ENCODE measurements at regions not wholly inside any gene's neighbourhood (a gene's known extent, or its start where the extent isn't known, plus 50 kb on each side); places are given as distances from the start of the nearest gene placed in this dataset.

DNA sequence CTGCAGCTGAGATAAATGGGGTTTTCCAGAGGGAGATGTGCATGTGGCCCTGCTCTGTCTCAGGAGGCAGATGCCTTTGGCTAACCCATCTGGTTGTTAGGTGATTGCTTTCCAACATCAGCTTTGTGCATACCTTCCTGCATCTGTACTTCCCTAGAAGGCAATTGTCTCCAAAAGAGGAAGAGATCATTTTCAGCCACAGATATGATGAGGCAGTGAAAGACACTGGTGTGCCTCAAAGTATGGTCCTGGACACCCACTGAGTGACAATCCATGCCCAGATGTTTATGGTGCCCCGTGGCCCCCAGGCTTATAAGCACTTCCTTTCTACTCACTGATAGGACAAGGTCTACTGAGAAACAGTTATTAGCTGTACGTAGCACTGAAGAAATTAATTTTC lies 117.5 kb upstream of the NR2F2 start:
- H3K4me3 Mint-ChIP-seq = no peak overlapping the region
- ATAC-seq = no peak
- Histone ChIP-seq H2AFZ (no peak overlapping the region), H3F3A (replicated peaks; ENCODE audit: low read depth) (no peaks in the 10 kb centered on the region), H3K4me3 (no peak overlapping the region), H3K36me3 (ENCODE audit: insufficient read depth) (no peaks in the 10 kb centered on the region), H3K4me1 (ENCODE audit: insufficient read depth) (no peaks in the 10 kb centered on the region), H4K20me1 (replicated peaks; ENCODE audit: insufficient read depth) (no peaks in the 10 kb centered on the region), H3K27ac (ENCODE audit: low read depth) (no peak overlapping the region), H3K27me3 (ENCODE audit: insufficient read depth) (no peaks in the 10 kb centered on the region), H3K4me2 (no peak overlapping the region), H3K79me2 (replicated peaks; ENCODE audit: insufficient read depth) (no peaks in the 10 kb centered on the region), H3K9me2 (ENCODE audit: insufficient read depth) (peaks cover 4% of the 10 kb centered on the region)
- H3K27ac Mint-ChIP-seq = no peak overlapping the region
- H3K4me1 Mint-ChIP-seq = no peaks in the 10 kb centered on the region; the same call in 2 of the 3 replicates
- TF ChIP-seq, protein P1, sequence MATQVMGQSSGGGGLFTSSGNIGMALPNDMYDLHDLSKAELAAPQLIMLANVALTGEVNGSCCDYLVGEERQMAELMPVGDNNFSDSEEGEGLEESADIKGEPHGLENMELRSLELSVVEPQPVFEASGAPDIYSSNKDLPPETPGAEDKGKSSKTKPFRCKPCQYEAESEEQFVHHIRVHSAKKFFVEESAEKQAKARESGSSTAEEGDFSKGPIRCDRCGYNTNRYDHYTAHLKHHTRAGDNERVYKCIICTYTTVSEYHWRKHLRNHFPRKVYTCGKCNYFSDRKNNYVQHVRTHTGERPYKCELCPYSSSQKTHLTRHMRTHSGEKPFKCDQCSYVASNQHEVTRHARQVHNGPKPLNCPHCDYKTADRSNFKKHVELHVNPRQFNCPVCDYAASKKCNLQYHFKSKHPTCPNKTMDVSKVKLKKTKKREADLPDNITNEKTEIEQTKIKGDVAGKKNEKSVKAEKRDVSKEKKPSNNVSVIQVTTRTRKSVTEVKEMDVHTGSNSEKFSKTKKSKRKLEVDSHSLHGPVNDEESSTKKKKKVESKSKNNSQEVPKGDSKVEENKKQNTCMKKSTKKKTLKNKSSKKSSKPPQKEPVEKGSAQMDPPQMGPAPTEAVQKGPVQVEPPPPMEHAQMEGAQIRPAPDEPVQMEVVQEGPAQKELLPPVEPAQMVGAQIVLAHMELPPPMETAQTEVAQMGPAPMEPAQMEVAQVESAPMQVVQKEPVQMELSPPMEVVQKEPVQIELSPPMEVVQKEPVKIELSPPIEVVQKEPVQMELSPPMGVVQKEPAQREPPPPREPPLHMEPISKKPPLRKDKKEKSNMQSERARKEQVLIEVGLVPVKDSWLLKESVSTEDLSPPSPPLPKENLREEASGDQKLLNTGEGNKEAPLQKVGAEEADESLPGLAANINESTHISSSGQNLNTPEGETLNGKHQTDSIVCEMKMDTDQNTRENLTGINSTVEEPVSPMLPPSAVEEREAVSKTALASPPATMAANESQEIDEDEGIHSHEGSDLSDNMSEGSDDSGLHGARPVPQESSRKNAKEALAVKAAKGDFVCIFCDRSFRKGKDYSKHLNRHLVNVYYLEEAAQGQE (IDR thresholded peaks at IDR 0.05; ENCODE audit: unreplicated experiment) = no peak
- TF ChIP-seq, protein P2, sequence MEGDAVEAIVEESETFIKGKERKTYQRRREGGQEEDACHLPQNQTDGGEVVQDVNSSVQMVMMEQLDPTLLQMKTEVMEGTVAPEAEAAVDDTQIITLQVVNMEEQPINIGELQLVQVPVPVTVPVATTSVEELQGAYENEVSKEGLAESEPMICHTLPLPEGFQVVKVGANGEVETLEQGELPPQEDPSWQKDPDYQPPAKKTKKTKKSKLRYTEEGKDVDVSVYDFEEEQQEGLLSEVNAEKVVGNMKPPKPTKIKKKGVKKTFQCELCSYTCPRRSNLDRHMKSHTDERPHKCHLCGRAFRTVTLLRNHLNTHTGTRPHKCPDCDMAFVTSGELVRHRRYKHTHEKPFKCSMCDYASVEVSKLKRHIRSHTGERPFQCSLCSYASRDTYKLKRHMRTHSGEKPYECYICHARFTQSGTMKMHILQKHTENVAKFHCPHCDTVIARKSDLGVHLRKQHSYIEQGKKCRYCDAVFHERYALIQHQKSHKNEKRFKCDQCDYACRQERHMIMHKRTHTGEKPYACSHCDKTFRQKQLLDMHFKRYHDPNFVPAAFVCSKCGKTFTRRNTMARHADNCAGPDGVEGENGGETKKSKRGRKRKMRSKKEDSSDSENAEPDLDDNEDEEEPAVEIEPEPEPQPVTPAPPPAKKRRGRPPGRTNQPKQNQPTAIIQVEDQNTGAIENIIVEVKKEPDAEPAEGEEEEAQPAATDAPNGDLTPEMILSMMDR (conservative IDR thresholded peaks at IDR 0.05; ENCODE audit: low read depth in 2 of 2) = no peak
- TF ChIP-seq, protein P3, sequence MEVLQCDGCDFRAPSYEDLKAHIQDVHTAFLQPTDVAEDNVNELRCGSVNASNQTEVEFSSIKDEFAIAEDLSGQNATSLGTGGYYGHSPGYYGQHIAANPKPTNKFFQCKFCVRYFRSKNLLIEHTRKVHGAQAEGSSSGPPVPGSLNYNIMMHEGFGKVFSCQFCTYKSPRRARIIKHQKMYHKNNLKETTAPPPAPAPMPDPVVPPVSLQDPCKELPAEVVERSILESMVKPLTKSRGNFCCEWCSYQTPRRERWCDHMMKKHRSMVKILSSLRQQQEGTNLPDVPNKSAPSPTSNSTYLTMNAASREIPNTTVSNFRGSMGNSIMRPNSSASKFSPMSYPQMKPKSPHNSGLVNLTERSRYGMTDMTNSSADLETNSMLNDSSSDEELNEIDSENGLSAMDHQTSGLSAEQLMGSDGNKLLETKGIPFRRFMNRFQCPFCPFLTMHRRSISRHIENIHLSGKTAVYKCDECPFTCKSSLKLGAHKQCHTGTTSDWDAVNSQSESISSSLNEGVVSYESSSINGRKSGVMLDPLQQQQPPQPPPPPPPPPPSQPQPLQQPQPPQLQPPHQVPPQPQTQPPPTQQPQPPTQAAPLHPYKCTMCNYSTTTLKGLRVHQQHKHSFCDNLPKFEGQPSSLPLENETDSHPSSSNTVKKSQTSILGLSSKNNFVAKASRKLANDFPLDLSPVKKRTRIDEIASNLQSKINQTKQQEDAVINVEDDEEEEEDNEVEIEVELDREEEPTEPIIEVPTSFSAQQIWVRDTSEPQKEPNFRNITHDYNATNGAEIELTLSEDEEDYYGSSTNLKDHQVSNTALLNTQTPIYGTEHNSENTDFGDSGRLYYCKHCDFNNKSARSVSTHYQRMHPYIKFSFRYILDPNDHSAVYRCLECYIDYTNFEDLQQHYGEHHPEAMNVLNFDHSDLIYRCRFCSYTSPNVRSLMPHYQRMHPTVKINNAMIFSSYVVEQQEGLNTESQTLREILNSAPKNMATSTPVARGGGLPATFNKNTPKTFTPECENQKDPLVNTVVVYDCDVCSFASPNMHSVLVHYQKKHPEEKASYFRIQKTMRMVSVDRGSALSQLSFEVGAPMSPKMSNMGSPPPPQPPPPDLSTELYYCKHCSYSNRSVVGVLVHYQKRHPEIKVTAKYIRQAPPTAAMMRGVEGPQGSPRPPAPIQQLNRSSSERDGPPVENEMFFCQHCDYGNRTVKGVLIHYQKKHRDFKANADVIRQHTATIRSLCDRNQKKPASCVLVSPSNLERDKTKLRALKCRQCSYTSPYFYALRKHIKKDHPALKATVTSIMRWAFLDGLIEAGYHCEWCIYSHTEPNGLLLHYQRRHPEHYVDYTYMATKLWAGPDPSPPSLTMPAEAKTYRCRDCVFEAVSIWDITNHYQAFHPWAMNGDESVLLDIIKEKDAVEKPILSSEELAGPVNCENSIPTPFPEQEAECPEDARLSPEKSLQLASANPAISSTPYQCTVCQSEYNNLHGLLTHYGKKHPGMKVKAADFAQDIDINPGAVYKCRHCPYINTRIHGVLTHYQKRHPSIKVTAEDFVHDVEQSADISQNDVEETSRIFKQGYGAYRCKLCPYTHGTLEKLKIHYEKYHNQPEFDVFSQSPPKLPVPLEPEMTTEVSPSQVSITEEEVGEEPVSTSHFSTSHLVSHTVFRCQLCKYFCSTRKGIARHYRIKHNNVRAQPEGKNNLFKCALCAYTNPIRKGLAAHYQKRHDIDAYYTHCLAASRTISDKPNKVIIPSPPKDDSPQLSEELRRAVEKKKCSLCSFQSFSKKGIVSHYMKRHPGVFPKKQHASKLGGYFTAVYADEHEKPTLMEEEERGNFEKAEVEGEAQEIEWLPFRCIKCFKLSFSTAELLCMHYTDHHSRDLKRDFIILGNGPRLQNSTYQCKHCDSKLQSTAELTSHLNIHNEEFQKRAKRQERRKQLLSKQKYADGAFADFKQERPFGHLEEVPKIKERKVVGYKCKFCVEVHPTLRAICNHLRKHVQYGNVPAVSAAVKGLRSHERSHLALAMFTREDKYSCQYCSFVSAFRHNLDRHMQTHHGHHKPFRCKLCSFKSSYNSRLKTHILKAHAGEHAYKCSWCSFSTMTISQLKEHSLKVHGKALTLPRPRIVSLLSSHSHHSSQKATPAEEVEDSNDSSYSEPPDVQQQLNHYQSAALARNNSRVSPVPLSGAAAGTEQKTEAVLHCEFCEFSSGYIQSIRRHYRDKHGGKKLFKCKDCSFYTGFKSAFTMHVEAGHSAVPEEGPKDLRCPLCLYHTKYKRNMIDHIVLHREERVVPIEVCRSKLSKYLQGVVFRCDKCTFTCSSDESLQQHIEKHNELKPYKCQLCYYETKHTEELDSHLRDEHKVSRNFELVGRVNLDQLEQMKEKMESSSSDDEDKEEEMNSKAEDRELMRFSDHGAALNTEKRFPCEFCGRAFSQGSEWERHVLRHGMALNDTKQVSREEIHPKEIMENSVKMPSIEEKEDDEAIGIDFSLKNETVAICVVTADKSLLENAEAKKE (CRISPR knock-in tag; IDR thresholded peaks at IDR 0.05) = no peak
- TF ChIP-seq POLR2AphosphoS5 (IDR thresholded peaks at IDR 0.05; ENCODE audit: low read depth) (no peak), ZNF114 (CRISPR knock-in tag; IDR thresholded peaks at IDR 0.05) (no peak), EZH2phosphoT487 (IDR thresholded peaks at IDR 0.05; ENCODE audit: unreplicated experiment) (no peak), CREB1 (CRISPR knock-in tag; IDR thresholded peaks at IDR 0.05; ENCODE audit: low read depth) (no peak)
- TF ChIP-seq, protein P4, sequence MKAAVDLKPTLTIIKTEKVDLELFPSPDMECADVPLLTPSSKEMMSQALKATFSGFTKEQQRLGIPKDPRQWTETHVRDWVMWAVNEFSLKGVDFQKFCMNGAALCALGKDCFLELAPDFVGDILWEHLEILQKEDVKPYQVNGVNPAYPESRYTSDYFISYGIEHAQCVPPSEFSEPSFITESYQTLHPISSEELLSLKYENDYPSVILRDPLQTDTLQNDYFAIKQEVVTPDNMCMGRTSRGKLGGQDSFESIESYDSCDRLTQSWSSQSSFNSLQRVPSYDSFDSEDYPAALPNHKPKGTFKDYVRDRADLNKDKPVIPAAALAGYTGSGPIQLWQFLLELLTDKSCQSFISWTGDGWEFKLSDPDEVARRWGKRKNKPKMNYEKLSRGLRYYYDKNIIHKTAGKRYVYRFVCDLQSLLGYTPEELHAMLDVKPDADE (IDR thresholded peaks at IDR 0.05) = no peak
- no peaks in the 10 kb centered on the region for H3K36me3 Mint-ChIP-seq (ENCODE audit: low read depth)
- no peak for DNase-seq (ENCODE audit: low spot score)
- peaks cover 1% of the 10 kb centered on the region for H3K27me3 Mint-ChIP-seq (ENCODE audit: insufficient read depth, low read depth, poor library complexity)
- peaks cover 4% of the 10 kb centered on the region; the same call in 1 of the 3 replicates for H3K9me3 Mint-ChIP-seq
